ENCODE measurements at regions not wholly inside any gene's neighbourhood (a gene's known extent, or its start where the extent isn't known, plus 50 kb on each side); places are given as distances from the start of the nearest gene placed in this dataset.

GRCh38 chrX:43008356-43008755, 230.4 kb upstream of the PPP1R2C start:
- TF ChIP-seq SIN3A (IDR thresholded peaks at IDR 0.05; ENCODE audit: borderline replicate concordance, insufficient read depth, low read length) (no peak), TAF1 (IDR thresholded peaks at IDR 0.05; ENCODE audit: borderline replicate concordance, insufficient read depth, low read length) (no peak)

- TF ChIP-seq POLR2AphosphoS5 (IDR thresholded peaks at IDR 0.05; ENCODE audit: low read depth, low read length) (no peak), TAF1 (IDR thresholded peaks at IDR 0.05; ENCODE audit: borderline replicate concordance, insufficient read depth, low read length) (no peak), FOXP2 (optimal IDR thresholded peaks at IDR 0.05; ENCODE audit: borderline replicate concordance, extremely low read depth, extremely low read length, insufficient read depth) (no peak), SIN3A (IDR thresholded peaks at IDR 0.05; ENCODE audit: borderline replicate concordance, insufficient read depth, low read length) (no peak), REST (IDR thresholded peaks at IDR 0.05; ENCODE audit: insufficient read depth in 1 of 2, low read depth in 2 of 2, low read length in 2 of 2) (no peak)
Observed at GRCh38 chrX:43016021-43016420, 238.1 kb upstream of the PPP1R2C start.

- no peak for TF ChIP-seq TAF1 (IDR thresholded peaks at IDR 0.05; ENCODE audit: borderline replicate concordance, insufficient read depth, low read length)
- no peak for TF ChIP-seq SIN3A (IDR thresholded peaks at IDR 0.05; ENCODE audit: borderline replicate concordance, insufficient read depth, low read length)
- no peak for TF ChIP-seq REST (IDR thresholded peaks at IDR 0.05; ENCODE audit: insufficient read depth in 1 of 2, low read depth in 2 of 2, low read length in 2 of 2)
- no peak for TF ChIP-seq FOXP2 (optimal IDR thresholded peaks at IDR 0.05; ENCODE audit: borderline replicate concordance, extremely low read depth, extremely low read length, insufficient read depth)
- TF ChIP-seq POLR2AphosphoS5 (IDR thresholded peaks at IDR 0.05; ENCODE audit: low read depth, low read length) = no peak
Observed at GRCh38 chrX:43018031-43018430, 240.1 kb upstream of the PPP1R2C start.

- TF ChIP-seq FOXP2 (optimal IDR thresholded peaks at IDR 0.05; ENCODE audit: borderline replicate concordance, extremely low read depth, extremely low read length, insufficient read depth) = no peak
- TF ChIP-seq POLR2AphosphoS5 (IDR thresholded peaks at IDR 0.05; ENCODE audit: low read depth, low read length) = no peak
- no peak for TF ChIP-seq SIN3A (IDR thresholded peaks at IDR 0.05; ENCODE audit: borderline replicate concordance, insufficient read depth, low read length)
- TF ChIP-seq TAF1 (IDR thresholded peaks at IDR 0.05; ENCODE audit: borderline replicate concordance, insufficient read depth, low read length) = no peak
- TF ChIP-seq REST (IDR thresholded peaks at IDR 0.05; ENCODE audit: insufficient read depth in 1 of 2, low read depth in 2 of 2, low read length in 2 of 2) = no peak
Observed at GRCh38 chrX:43019021-43019420, 241.1 kb upstream of the PPP1R2C start.

- TF ChIP-seq SIN3A (IDR thresholded peaks at IDR 0.05; ENCODE audit: borderline replicate concordance, insufficient read depth, low read length) (no peak), POLR2AphosphoS5 (IDR thresholded peaks at IDR 0.05; ENCODE audit: low read depth, low read length) (no peak), REST (IDR thresholded peaks at IDR 0.05; ENCODE audit: insufficient read depth in 1 of 2, low read depth in 2 of 2, low read length in 2 of 2) (no peak), TAF1 (IDR thresholded peaks at IDR 0.05; ENCODE audit: borderline replicate concordance, insufficient read depth, low read length) (no peak), FOXP2 (optimal IDR thresholded peaks at IDR 0.05; ENCODE audit: borderline replicate concordance, extremely low read depth, extremely low read length, insufficient read depth) (no peak)
Observed at GRCh38 chrX:43025806-43026315, 247.9 kb upstream of the PPP1R2C start.
